ENCODE measurements at regions not wholly inside any gene's neighbourhood (a gene's known extent, or its start where the extent isn't known, plus 50 kb on each side); places are given as distances from the start of the nearest gene placed in this dataset.

DNA sequence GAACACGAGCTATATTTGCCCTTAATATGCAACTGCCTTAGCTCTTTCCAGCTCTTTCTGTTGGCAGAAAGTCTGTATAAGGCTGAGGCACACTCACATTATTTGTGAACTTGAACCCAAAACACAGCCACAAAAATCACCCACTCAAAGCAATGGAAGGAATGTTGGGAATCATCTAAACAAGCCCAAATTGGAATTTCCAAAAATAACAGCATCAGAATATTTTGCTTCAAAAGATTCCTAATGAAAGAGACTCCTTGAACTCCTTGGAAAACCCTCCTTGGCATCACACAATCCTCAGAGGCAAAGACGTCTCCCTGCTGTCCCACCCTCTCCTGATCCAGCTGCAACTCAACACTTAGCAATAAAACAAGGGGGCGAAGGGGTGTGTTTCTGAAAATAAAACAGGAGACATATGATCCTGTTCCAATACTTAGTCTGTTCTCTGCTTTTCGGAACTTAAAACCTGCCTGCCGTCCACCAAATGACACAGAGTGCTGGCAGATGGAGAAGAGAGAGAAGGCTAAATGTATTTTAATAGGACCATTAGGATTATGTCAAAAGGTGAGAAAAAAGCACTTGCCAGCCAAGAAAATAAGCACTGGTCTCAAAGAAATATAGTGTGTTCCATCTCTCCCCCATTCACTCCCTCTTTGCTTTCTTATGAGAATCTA is 320.7 kb upstream of the JARID2 start:
- Histone ChIP-seq H3K79me2 (replicated peaks; ENCODE audit: insufficient read depth, low read length) (no peaks in the 10 kb centered on the region), H3F3A (ENCODE audit: insufficient read depth, low read length, poor library complexity, severe bottlenecking) (no peaks in the 10 kb centered on the region), H3K27me3 (ENCODE audit: insufficient read depth, low read depth, low read length) (no peaks in the 10 kb centered on the region), H3K27ac (ENCODE audit: low read length) (no peak overlapping the region), H3K36me3 (ENCODE audit: insufficient read depth, low read length) (no peaks in the 10 kb centered on the region), H3K9me3 (ENCODE audit: low read length) (no peaks in the 10 kb centered on the region), H3K4me2 (ENCODE audit: low read length) (no peak overlapping the region), H3K9ac (ENCODE audit: low read length) (no peak overlapping the region), H4K20me1 (ENCODE audit: insufficient read depth) (no peaks in the 10 kb centered on the region), H3K4me3 (ENCODE audit: low read length) (no peak overlapping the region), H3K9me2 (ENCODE audit: insufficient read depth, low read length) (no peaks in the 10 kb centered on the region), H2AFZ (ENCODE audit: low read depth, low read length) (no peak overlapping the region)
- TF ChIP-seq, protein P1, sequence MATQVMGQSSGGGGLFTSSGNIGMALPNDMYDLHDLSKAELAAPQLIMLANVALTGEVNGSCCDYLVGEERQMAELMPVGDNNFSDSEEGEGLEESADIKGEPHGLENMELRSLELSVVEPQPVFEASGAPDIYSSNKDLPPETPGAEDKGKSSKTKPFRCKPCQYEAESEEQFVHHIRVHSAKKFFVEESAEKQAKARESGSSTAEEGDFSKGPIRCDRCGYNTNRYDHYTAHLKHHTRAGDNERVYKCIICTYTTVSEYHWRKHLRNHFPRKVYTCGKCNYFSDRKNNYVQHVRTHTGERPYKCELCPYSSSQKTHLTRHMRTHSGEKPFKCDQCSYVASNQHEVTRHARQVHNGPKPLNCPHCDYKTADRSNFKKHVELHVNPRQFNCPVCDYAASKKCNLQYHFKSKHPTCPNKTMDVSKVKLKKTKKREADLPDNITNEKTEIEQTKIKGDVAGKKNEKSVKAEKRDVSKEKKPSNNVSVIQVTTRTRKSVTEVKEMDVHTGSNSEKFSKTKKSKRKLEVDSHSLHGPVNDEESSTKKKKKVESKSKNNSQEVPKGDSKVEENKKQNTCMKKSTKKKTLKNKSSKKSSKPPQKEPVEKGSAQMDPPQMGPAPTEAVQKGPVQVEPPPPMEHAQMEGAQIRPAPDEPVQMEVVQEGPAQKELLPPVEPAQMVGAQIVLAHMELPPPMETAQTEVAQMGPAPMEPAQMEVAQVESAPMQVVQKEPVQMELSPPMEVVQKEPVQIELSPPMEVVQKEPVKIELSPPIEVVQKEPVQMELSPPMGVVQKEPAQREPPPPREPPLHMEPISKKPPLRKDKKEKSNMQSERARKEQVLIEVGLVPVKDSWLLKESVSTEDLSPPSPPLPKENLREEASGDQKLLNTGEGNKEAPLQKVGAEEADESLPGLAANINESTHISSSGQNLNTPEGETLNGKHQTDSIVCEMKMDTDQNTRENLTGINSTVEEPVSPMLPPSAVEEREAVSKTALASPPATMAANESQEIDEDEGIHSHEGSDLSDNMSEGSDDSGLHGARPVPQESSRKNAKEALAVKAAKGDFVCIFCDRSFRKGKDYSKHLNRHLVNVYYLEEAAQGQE (IDR thresholded peaks at IDR 0.05; ENCODE audit: borderline replicate concordance) = no peak
- TF ChIP-seq, protein P2, sequence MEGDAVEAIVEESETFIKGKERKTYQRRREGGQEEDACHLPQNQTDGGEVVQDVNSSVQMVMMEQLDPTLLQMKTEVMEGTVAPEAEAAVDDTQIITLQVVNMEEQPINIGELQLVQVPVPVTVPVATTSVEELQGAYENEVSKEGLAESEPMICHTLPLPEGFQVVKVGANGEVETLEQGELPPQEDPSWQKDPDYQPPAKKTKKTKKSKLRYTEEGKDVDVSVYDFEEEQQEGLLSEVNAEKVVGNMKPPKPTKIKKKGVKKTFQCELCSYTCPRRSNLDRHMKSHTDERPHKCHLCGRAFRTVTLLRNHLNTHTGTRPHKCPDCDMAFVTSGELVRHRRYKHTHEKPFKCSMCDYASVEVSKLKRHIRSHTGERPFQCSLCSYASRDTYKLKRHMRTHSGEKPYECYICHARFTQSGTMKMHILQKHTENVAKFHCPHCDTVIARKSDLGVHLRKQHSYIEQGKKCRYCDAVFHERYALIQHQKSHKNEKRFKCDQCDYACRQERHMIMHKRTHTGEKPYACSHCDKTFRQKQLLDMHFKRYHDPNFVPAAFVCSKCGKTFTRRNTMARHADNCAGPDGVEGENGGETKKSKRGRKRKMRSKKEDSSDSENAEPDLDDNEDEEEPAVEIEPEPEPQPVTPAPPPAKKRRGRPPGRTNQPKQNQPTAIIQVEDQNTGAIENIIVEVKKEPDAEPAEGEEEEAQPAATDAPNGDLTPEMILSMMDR (IDR thresholded peaks at IDR 0.05; ENCODE audit: poor library complexity, severe bottlenecking) = no peak
- TF ChIP-seq POLR2AphosphoS5 (IDR thresholded peaks at IDR 0.05) (no peak), EP300 (conservative IDR thresholded peaks at IDR 0.05; ENCODE audit: poor library complexity, severe bottlenecking) (no peak), MXI1 (conservative IDR thresholded peaks at IDR 0.05; ENCODE audit: poor library complexity, severe bottlenecking) (no peak), SMC3 (conservative IDR thresholded peaks at IDR 0.05; ENCODE audit: poor library complexity) (no peak), EZH2 (IDR thresholded peaks at IDR 0.05; ENCODE audit: borderline replicate concordance, insufficient read depth, low read length, poor library complexity, severe bottlenecking) (no peak), RAD21 (conservative IDR thresholded peaks at IDR 0.05) (no peak), TAF1 (IDR thresholded peaks at IDR 0.05; ENCODE audit: low read depth) (no peak)

GRCh38 chr6:14925699-14926026 is 320.2 kb upstream of the JARID2 start:
- H3K9ac ChIP-seq (ENCODE audit: low read length) = no peak overlapping the region
- no peak overlapping the region for H3K27ac ChIP-seq (ENCODE audit: low read length)
- H4K20me1 ChIP-seq (ENCODE audit: insufficient read depth) = no peaks in the 10 kb centered on the region
- TF ChIP-seq SMC3 (conservative IDR thresholded peaks at IDR 0.05; ENCODE audit: poor library complexity) (no peak), EZH2 (IDR thresholded peaks at IDR 0.05; ENCODE audit: borderline replicate concordance, insufficient read depth, low read length, poor library complexity, severe bottlenecking) (no peak), TAF1 (IDR thresholded peaks at IDR 0.05; ENCODE audit: low read depth) (no peak), EP300 (conservative IDR thresholded peaks at IDR 0.05; ENCODE audit: poor library complexity, severe bottlenecking) (no peak), POLR2AphosphoS5 (IDR thresholded peaks at IDR 0.05) (no peak), MXI1 (conservative IDR thresholded peaks at IDR 0.05; ENCODE audit: poor library complexity, severe bottlenecking) (no peak), RAD21 (conservative IDR thresholded peaks at IDR 0.05) (no peak)
- TF ChIP-seq, protein P2 (IDR thresholded peaks at IDR 0.05; ENCODE audit: poor library complexity, severe bottlenecking) = no peak
- TF ChIP-seq, protein P1 (IDR thresholded peaks at IDR 0.05; ENCODE audit: borderline replicate concordance) = no peak
- H3F3A ChIP-seq (ENCODE audit: insufficient read depth, low read length, poor library complexity, severe bottlenecking) = no peaks in the 10 kb centered on the region
- H3K9me2 ChIP-seq (ENCODE audit: insufficient read depth, low read length) = no peaks in the 10 kb centered on the region
- no peak overlapping the region for H3K4me3 ChIP-seq (ENCODE audit: low read length)
- no peaks in the 10 kb centered on the region for H3K36me3 ChIP-seq (ENCODE audit: insufficient read depth, low read length)
- no peak overlapping the region for H2AFZ ChIP-seq (ENCODE audit: low read depth, low read length)
- H3K4me2 ChIP-seq (ENCODE audit: low read length) = no peak overlapping the region
- H3K79me2 ChIP-seq (replicated peaks; ENCODE audit: insufficient read depth, low read length) = no peaks in the 10 kb centered on the region
- no peaks in the 10 kb centered on the region for H3K27me3 ChIP-seq (ENCODE audit: insufficient read depth, low read depth, low read length)
- no peaks in the 10 kb centered on the region for H3K9me3 ChIP-seq (ENCODE audit: low read length)
